ENCODE measurements at regions not wholly inside any gene's neighbourhood (a gene's known extent, or its start where the extent isn't known, plus 50 kb on each side); places are given as distances from the start of the nearest gene placed in this dataset.

- CTCF ChIA-PET = no interaction called here
- H3K4me1 ChIP-seq (ENCODE audit: control insufficient read depth, insufficient read depth, low read length) = no peaks in the 10 kb centered on the region
- H3K9me3 ChIP-seq (ENCODE audit: control insufficient read depth, insufficient read depth, low read depth, low read length) = no peaks in the 10 kb centered on the region
- H3K36me3 ChIP-seq (ENCODE audit: control insufficient read depth, insufficient read depth, low read length) = no peaks in the 10 kb centered on the region
- no peak for DNase-seq (ENCODE audit: low read depth, low spot score)
- in situ Hi-C loops (cut with HindIII; ENCODE audit: low pct_unique_long_range_greater_than_20kb, low sequenced_read_pairs) = no loop called here
- POLR2A ChIA-PET = no interaction called here
- intact Hi-C loops (cut with micrococcal nuclease; ENCODE audit: unreplicated experiment) = loop anchor here (10.0 kb wide), 1 partner anchor 150 kb away; no protein-coding TSS in a partner anchor
- BruUV-seq (replicated peaks) = no TSS peak
- TF ChIP-seq TCF7L2 (IDR thresholded peaks at IDR 0.05; ENCODE audit: low read depth, low read length) = no peak
- no peak for TF ChIP-seq POLR2AphosphoS5 (IDR thresholded peaks at IDR 0.05; ENCODE audit: low read depth, low read length)
- TF ChIP-seq REST (IDR thresholded peaks at IDR 0.05; ENCODE audit: insufficient read depth in 1 of 2, low read depth in 2 of 2, low read length in 1 of 2) = no peak
- no peak for TF ChIP-seq CTCF (IDR thresholded peaks at IDR 0.05)
- TF ChIP-seq SIN3A (IDR thresholded peaks at IDR 0.05; ENCODE audit: borderline replicate concordance, insufficient read depth, low read depth, low read length) = no peak
- H3K27me3 ChIP-seq (ENCODE audit: control insufficient read depth, insufficient read depth, low read length) = no peaks in the 10 kb centered on the region
- no peak overlapping the region for H3K27ac ChIP-seq (ENCODE audit: low read length)
- ATAC-seq = no peak
- no peak overlapping the region for H3K4me3 ChIP-seq (ENCODE audit: low read depth in 2 of 2, low read length in 2 of 2)
Measured at GRCh38 chr15:39154776-39155175, 426.1 kb upstream of the THBS1 start.

- ATAC-seq (no peak), DNase-seq (ENCODE audit: low read depth, low spot score) (no peak)
- Histone ChIP-seq H3K4me1 (ENCODE audit: control insufficient read depth, insufficient read depth, low read length) (no peaks in the 10 kb centered on the region), H3K36me3 (ENCODE audit: control insufficient read depth, insufficient read depth, low read length) (no peaks in the 10 kb centered on the region), H3K4me3 (ENCODE audit: low read depth in 2 of 2, low read length in 2 of 2) (no peak overlapping the region), H3K27me3 (ENCODE audit: control insufficient read depth, insufficient read depth, low read length) (no peaks in the 10 kb centered on the region), H3K27ac (ENCODE audit: low read length) (no peak overlapping the region), H3K9me3 (ENCODE audit: control insufficient read depth, insufficient read depth, low read depth, low read length) (no peaks in the 10 kb centered on the region)
- ChIA-PET POLR2A (no interaction called here), CTCF (no interaction called here)
- no TSS peak for BruUV-seq (replicated peaks)
- in situ Hi-C loops (cut with HindIII; ENCODE audit: low pct_unique_long_range_greater_than_20kb, low sequenced_read_pairs) (no loop called here), intact Hi-C loops (cut with micrococcal nuclease; ENCODE audit: unreplicated experiment) (loop anchor here (10.0 kb wide), 1 partner anchor 151 kb away; no protein-coding TSS in a partner anchor)
- no peak for TF ChIP-seq SIN3A (IDR thresholded peaks at IDR 0.05; ENCODE audit: borderline replicate concordance, insufficient read depth, low read depth, low read length)
- TF ChIP-seq REST (IDR thresholded peaks at IDR 0.05; ENCODE audit: insufficient read depth in 1 of 2, low read depth in 2 of 2, low read length in 1 of 2) = no peak
- no peak for TF ChIP-seq CTCF (IDR thresholded peaks at IDR 0.05)
- no peak for TF ChIP-seq POLR2AphosphoS5 (IDR thresholded peaks at IDR 0.05; ENCODE audit: low read depth, low read length)
- no peak for TF ChIP-seq TCF7L2 (IDR thresholded peaks at IDR 0.05; ENCODE audit: low read depth, low read length)
Measured at GRCh38 chr15:39156166-39156565, 424.7 kb upstream of the THBS1 start.

All from Panc1 (cell line).